Smooth muscle cell (in vitro differentiated cells): ENCODE measurements at regions not wholly inside any gene's neighbourhood (a gene's known extent, or its start where the extent isn't known, plus 50 kb on each side); places are given as distances from the start of the nearest gene placed in this dataset.
"Not testable (repeated sequence)": the region's sequence is repeated elsewhere in the genome, so short reads cannot be mapped to it uniquely, and the experiment has no call there.

Experiments used
- DNase-seq: peaks from one replicate; lab custom pipeline; 2025; ENCODE audit not compliant: unreplicated experiment; lab: John Stamatoyannopoulos, UW
- H2AFZ ChIP-seq: fragments of 200-600 bp; sonication (generic); 2 replicates; pipeline ENCODE4 v1.6.0; 2016; ENCODE audit warnings: antibody characterized with exemption, low read depth, mild to moderate bottlenecking
- H3F3A ChIP-seq: fragments of 200-600 bp; sonication (generic); 2 replicates; pipeline ENCODE4 v1.6.0; 2017; ENCODE audit warnings: antibody characterized with exemption, low read depth
- H3K27ac ChIP-seq: fragments of 200-600 bp; sonication (generic); 2 replicates; pipeline ENCODE4 v1.5.1; 2016; ENCODE audit warnings: low read depth, mild to moderate bottlenecking
- H3K27me3 ChIP-seq: fragments of 200-600 bp; sonication (generic); 2 replicates; pipeline ENCODE4 v1.6.1; 2016; ENCODE audit warnings: low read depth, mild to moderate bottlenecking
- H3K36me3 ChIP-seq: fragments of 200-600 bp; sonication (generic); 2 replicates; pipeline ENCODE4 v1.5.1; 2016; ENCODE audit warnings: low read depth
- H3K4me1 ChIP-seq: fragments of 200-600 bp; sonication (generic); 2 replicates; pipeline ENCODE4 v1.5.1; 2016; ENCODE audit warnings: low read depth
- H3K4me2 ChIP-seq: fragments of 200-600 bp; sonication (generic); 2 replicates; pipeline ENCODE4 v1.6.0; 2016; ENCODE audit warnings: mild to moderate bottlenecking
- H3K4me3 ChIP-seq: fragments of 200-600 bp; sonication (generic); 2 replicates; pipeline ENCODE4 v1.5.1; 2016; ENCODE audit warnings: mild to moderate bottlenecking
- H3K79me2 ChIP-seq: fragments of 200-600 bp; sonication (generic); 2 replicates; pipeline ENCODE4 v1.6.0; 2016; ENCODE audit warnings: low read depth, mild to moderate bottlenecking
- H3K9ac ChIP-seq: fragments of 200-600 bp; sonication (generic); 2 replicates; pipeline ENCODE4 v1.6.0; 2016; ENCODE audit warnings: low read depth
- H3K9me3 ChIP-seq: fragments of 200-600 bp; sonication (generic); replicated peaks from 2 replicates; pipeline ENCODE4 v1.5.1; 2016; ENCODE audit warnings: low read depth
- H4K20me1 ChIP-seq: fragments of 200-600 bp; sonication (generic); 2 replicates; pipeline ENCODE4 v1.6.0; 2016; ENCODE audit warnings: low read depth
- CTCF ChIP-seq: fragments of 200-600 bp; sonication (generic); IDR thresholded peaks from 2 replicates; pipeline ENCODE4 v1.5.1; 2017; ENCODE audit warnings: borderline replicate concordance, mild to moderate bottlenecking, antibody characterized with exemption; ENCODE audit not compliant: insufficient read depth, poor library complexity, severe bottlenecking
- WGBS: methylation state at CpG from one replicate; pipeline ENCODE4 v1.1.7; 2016; ENCODE audit warnings: low lambda C conversion rate; 5-methylcytosine and 5-hydroxymethylcytosine counted together

- 85% methylated on average over 5 of the region's 5 CpGs for WGBS
- H3K79me2 ChIP-seq = no peaks in the 10 kb centered on the region
- TF ChIP-seq CTCF = no peak
- H3F3A ChIP-seq = no peaks in the 10 kb centered on the region
- H3K4me3 ChIP-seq = no peak overlapping the region
- no peak overlapping the region for H2AFZ ChIP-seq
- no peak overlapping the region for H3K4me2 ChIP-seq
- peaks cover 3% of the 10 kb centered on the region for H3K4me1 ChIP-seq
- H3K36me3 ChIP-seq = no peaks in the 10 kb centered on the region
- H3K9me3 ChIP-seq = no peaks in the 10 kb centered on the region
- no peaks in the 10 kb centered on the region for H4K20me1 ChIP-seq
- no peak for DNase-seq
- H3K27me3 ChIP-seq = no peaks in the 10 kb centered on the region
- H3K9ac ChIP-seq = no peak overlapping the region
- H3K27ac ChIP-seq = no peak overlapping the region
Observed at GRCh38 chr4:179698321-179698720, 2256.1 kb upstream of the AGA start.

- Histone ChIP-seq H2AFZ (no peak overlapping the region), H3K9ac (no peak overlapping the region), H3K4me1 (no peaks in the 10 kb centered on the region), H3K27me3 (no peaks in the 10 kb centered on the region), H3K27ac (no peak overlapping the region), H3K9me3 (no peaks in the 10 kb centered on the region), H3K79me2 (no peaks in the 10 kb centered on the region), H4K20me1 (no peaks in the 10 kb centered on the region), H3K4me3 (no peak overlapping the region), H3K36me3 (no peaks in the 10 kb centered on the region), H3K4me2 (no peak overlapping the region), H3F3A (no peaks in the 10 kb centered on the region)
- WGBS = 38% methylated on average over 4 of the region's 4 CpGs
- DNase-seq = no peak
- TF ChIP-seq CTCF = no peak
Observed at GRCh38 chr4:179709961-179710624, 2267.9 kb upstream of the AGA start.

- H3K27ac ChIP-seq = no peak overlapping the region
- H3F3A ChIP-seq = no peaks in the 10 kb centered on the region
- H3K4me1 ChIP-seq = no peaks in the 10 kb centered on the region
- H3K79me2 ChIP-seq = no peaks in the 10 kb centered on the region
- H3K4me2 ChIP-seq = no peak overlapping the region
- no peak overlapping the region for H3K9ac ChIP-seq
- H3K4me3 ChIP-seq = no peak overlapping the region
- no peak for TF ChIP-seq CTCF
- no peak for DNase-seq
- no peaks in the 10 kb centered on the region for H3K27me3 ChIP-seq
- no peaks in the 10 kb centered on the region for H4K20me1 ChIP-seq
- 92% methylated on average over 8 of the region's 8 CpGs for WGBS
- H3K9me3 ChIP-seq = no peaks in the 10 kb centered on the region
- no peaks in the 10 kb centered on the region for H3K36me3 ChIP-seq
- no peak overlapping the region for H2AFZ ChIP-seq
Observed at GRCh38 chr4:179719766-179720450, 2277.7 kb upstream of the AGA start.

GRCh38 chr4:179726491-179726890, 2284.3 kb upstream of the AGA start:
- not testable (repeated sequence) for H3K4me2 ChIP-seq, H3K36me3 ChIP-seq, H3K27me3 ChIP-seq, H4K20me1 ChIP-seq, H3F3A ChIP-seq, H3K9me3 ChIP-seq, H3K79me2 ChIP-seq, H3K27ac ChIP-seq, DNase-seq, H3K4me3 ChIP-seq, H2AFZ ChIP-seq, H3K9ac ChIP-seq, H3K4me1 ChIP-seq
- 74% methylated on average over 6 of the region's 6 CpGs for WGBS
